ENCODE measurements at regions not wholly inside any gene's neighbourhood (a gene's known extent, or its start where the extent isn't known, plus 50 kb on each side); places are given as distances from the start of the nearest gene placed in this dataset.

DNA sequence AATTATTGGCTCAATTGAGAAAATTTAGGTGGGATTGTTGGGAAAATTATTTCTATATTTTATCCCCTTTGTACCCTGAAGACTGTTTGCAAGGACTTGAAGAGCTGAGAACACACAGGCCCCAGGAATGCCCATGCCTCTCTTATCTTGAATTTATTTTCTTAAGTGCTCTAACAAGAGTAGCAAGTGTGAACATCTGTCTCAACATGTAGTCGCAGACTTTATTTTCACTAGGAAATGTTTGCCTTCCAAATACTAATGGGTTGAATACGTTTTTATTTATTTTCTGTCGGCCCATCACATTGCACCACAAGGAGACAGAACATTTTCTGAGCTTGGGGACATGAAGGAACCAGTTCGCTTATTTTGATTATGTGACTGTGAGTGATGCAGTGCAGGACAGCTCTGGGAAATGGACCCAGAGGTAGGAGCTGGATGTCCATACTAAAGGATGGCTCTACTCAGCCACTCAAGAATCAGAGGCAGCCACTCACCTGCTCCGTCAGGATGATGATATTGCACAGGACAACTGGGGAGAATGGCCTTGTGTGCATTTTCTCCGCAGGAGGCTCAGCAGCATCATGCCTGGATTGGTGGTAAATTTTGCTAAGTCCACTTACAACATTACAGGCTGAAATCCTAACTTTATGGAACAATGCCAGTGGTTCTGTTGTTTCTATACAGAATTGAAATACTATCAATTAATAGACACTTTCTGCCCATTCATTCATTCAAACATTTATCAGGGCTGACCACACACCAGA, 332.7 kb downstream of the FGFR2 start:
- no peak for DNase-seq (ENCODE audit: low read depth, low spot score)

GRCh38 chr10:121266370-121266769, 331.9 kb downstream of the FGFR2 start:
- Histone ChIP-seq H3K27me3 (ENCODE audit: control insufficient read depth, extremely low read depth, insufficient read depth, low read length) (no peaks in the 10 kb centered on the region), H3K79me2 (ENCODE audit: control insufficient read depth, insufficient read depth, low read length) (no peaks in the 10 kb centered on the region), H3K9me1 (ENCODE audit: control insufficient read depth, extremely low read depth, insufficient read depth, low read length) (no peaks in the 10 kb centered on the region), H3K4me3 (ENCODE audit: control insufficient read depth in 2 of 3, extremely low read depth in 1 of 3, insufficient read depth in 2 of 3, low read depth in 1 of 3, low read length in 3 of 3) (no peak overlapping the region), H4K20me1 (ENCODE audit: control insufficient read depth, extremely low read depth, insufficient read depth, low read length) (no peaks in the 10 kb centered on the region), H2AFZ (ENCODE audit: control insufficient read depth, low read length) (no peak overlapping the region), H3K36me3 (ENCODE audit: control insufficient read depth in 2 of 2, extremely low read depth in 1 of 2, insufficient read depth in 2 of 2, low read length in 2 of 2) (no peaks in the 10 kb centered on the region), H3K4me1 (ENCODE audit: control insufficient read depth, extremely low read depth, insufficient read depth, low read length) (peaks cover 6% of the 10 kb centered on the region), H3K9ac (ENCODE audit: control insufficient read depth, extremely low read depth, insufficient read depth, low read length) (no peak overlapping the region), H3K4me2 (ENCODE audit: control insufficient read depth, extremely low read depth, insufficient read depth, low read depth, low read length) (no peak overlapping the region), H3K9me3 (ENCODE audit: control insufficient read depth, low read depth, low read length) (no peaks in the 10 kb centered on the region), H3K27ac (ENCODE audit: control insufficient read depth, insufficient read depth, low read length) (no peak overlapping the region)
- dilution Hi-C loops (cut with MboI; ENCODE audit: extremely low pct_ligation_motif_present, low sequenced_read_pairs): no loop called here
- no peak for TF ChIP-seq EZH2 (IDR thresholded peaks at IDR 0.05; ENCODE audit: low read length)
- no peak for TF ChIP-seq CTCF (optimal IDR thresholded peaks at IDR 0.05 in 1 of 3, IDR thresholded peaks at IDR 0.05 in 1 of 3, conservative IDR thresholded peaks at IDR 0.05 in 1 of 3; ENCODE audit: extremely low read depth in 1 of 3, insufficient read depth in 2 of 3, low read length in 3 of 3)
- DNase-seq (ENCODE audit: low read depth, low spot score) (no peak), FAIRE-seq (no peak)

More for the DNA sequence above, 332.7 kb downstream of the FGFR2 start:
- H3K27me3 ChIP-seq (ENCODE audit: control insufficient read depth, extremely low read depth, insufficient read depth, low read length): no peaks in the 10 kb centered on the region
- no peaks in the 10 kb centered on the region for H4K20me1 ChIP-seq (ENCODE audit: control insufficient read depth, extremely low read depth, insufficient read depth, low read length)
- no peak overlapping the region for H2AFZ ChIP-seq (ENCODE audit: control insufficient read depth, low read length)
- H3K9ac ChIP-seq (ENCODE audit: control insufficient read depth, extremely low read depth, insufficient read depth, low read length): no peak overlapping the region
- no peaks in the 10 kb centered on the region for H3K79me2 ChIP-seq (ENCODE audit: control insufficient read depth, insufficient read depth, low read length)
- H3K4me2 ChIP-seq (ENCODE audit: control insufficient read depth, extremely low read depth, insufficient read depth, low read depth, low read length): no peak overlapping the region
- dilution Hi-C loops (cut with MboI; ENCODE audit: extremely low pct_ligation_motif_present, low sequenced_read_pairs): no loop called here
- H3K36me3 ChIP-seq (ENCODE audit: control insufficient read depth in 2 of 2, extremely low read depth in 1 of 2, insufficient read depth in 2 of 2, low read length in 2 of 2): no peaks in the 10 kb centered on the region
- no peaks in the 10 kb centered on the region for H3K9me1 ChIP-seq (ENCODE audit: control insufficient read depth, extremely low read depth, insufficient read depth, low read length)
- peaks cover 6% of the 10 kb centered on the region for H3K4me1 ChIP-seq (ENCODE audit: control insufficient read depth, extremely low read depth, insufficient read depth, low read length)
- H3K4me3 ChIP-seq (ENCODE audit: control insufficient read depth in 2 of 3, extremely low read depth in 1 of 3, insufficient read depth in 2 of 3, low read depth in 1 of 3, low read length in 3 of 3): no peak overlapping the region
- TF ChIP-seq EZH2 (IDR thresholded peaks at IDR 0.05; ENCODE audit: low read length) (no peak), CTCF (optimal IDR thresholded peaks at IDR 0.05 in 1 of 3, IDR thresholded peaks at IDR 0.05 in 1 of 3, conservative IDR thresholded peaks at IDR 0.05 in 1 of 3; ENCODE audit: extremely low read depth in 1 of 3, insufficient read depth in 2 of 3, low read length in 3 of 3) (no peak)
- no peak for FAIRE-seq
- no peaks in the 10 kb centered on the region for H3K9me3 ChIP-seq (ENCODE audit: control insufficient read depth, low read depth, low read length)
- no peak overlapping the region for H3K27ac ChIP-seq (ENCODE audit: control insufficient read depth, insufficient read depth, low read length)
